ENCODE measurements at regions not wholly inside any gene's neighbourhood (a gene's known extent, or its start where the extent isn't known, plus 50 kb on each side); places are given as distances from the start of the nearest gene placed in this dataset.

DNA sequence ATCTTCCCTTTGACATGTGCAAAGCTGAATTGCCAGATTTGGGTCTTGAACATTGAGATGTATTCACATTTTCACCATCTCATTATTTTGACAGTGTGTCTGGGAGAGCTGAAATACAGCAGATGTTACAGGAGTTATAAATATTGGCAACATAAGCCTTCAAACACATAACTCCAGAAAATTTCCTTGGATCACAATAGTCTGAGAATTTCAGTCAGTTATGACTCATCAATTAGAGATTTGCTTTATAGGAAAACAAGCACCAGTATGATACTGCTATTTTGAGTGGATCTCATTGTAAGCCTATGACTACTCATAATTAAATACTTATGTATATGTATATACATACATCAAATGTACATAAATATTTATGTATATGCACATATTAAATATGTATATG lies 1171.8 kb downstream of the AMY1C start:
- Histone ChIP-seq H3K36me3 (ENCODE audit: insufficient read depth, low read length) (no peaks in the 10 kb centered on the region), H3K27ac (ENCODE audit: low read depth, low read length) (no peak overlapping the region), H3K4me3 (ENCODE audit: low read depth in 1 of 2, low read length in 2 of 2) (no peak overlapping the region), H3K4me1 (ENCODE audit: insufficient read depth, low read length) (no peaks in the 10 kb centered on the region), H3K27me3 (ENCODE audit: control insufficient read depth in 1 of 2, insufficient read depth in 2 of 2, low read length in 2 of 2) (no peaks in the 10 kb centered on the region), H3K9me3 (ENCODE audit: low read length) (no peaks in the 10 kb centered on the region), H3K9ac (ENCODE audit: low read length) (no peak overlapping the region)

DNA sequence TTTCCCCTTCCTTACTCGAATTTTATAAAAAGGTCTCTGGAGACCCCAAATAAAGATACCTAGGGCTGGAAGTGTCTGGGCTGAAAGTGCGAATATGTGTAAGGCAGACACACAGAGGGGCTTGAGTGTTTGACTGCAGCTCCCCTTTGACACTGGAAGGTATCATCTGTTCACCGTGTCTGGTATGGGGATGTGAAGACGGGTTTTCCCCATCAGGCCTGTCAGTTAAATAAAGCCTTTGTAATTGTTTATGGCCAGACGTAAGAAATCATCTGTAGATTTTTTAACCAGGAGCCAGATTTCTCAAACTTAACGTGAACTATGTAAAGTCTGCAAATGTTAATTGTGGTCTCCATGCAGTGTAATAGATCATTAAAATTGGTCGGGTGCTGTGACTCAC lies 1173.4 kb downstream of the AMY1C start:
- no peaks in the 10 kb centered on the region for H3K4me1 ChIP-seq (ENCODE audit: insufficient read depth, low read length)
- no peak overlapping the region for H3K4me3 ChIP-seq (ENCODE audit: low read depth in 1 of 2, low read length in 2 of 2)
- no peak overlapping the region for H3K9ac ChIP-seq (ENCODE audit: low read length)
- H3K27me3 ChIP-seq (ENCODE audit: control insufficient read depth in 1 of 2, insufficient read depth in 2 of 2, low read length in 2 of 2), result no peaks in the 10 kb centered on the region
- no peak overlapping the region for H3K27ac ChIP-seq (ENCODE audit: low read depth, low read length)
- H3K36me3 ChIP-seq (ENCODE audit: insufficient read depth, low read length), result no peaks in the 10 kb centered on the region
- H3K9me3 ChIP-seq (ENCODE audit: low read length), result no peaks in the 10 kb centered on the region

GRCh38 chr1:104929280-104929679 lies 1179.6 kb downstream of the AMY1C start:
- H3K4me3 ChIP-seq (ENCODE audit: low read depth in 1 of 2, low read length in 2 of 2), result no peak overlapping the region
- no peaks in the 10 kb centered on the region for H3K27me3 ChIP-seq (ENCODE audit: control insufficient read depth in 1 of 2, insufficient read depth in 2 of 2, low read length in 2 of 2)
- H3K36me3 ChIP-seq (ENCODE audit: insufficient read depth, low read length), result no peaks in the 10 kb centered on the region
- H3K4me1 ChIP-seq (ENCODE audit: insufficient read depth, low read length), result no peaks in the 10 kb centered on the region
- H3K9me3 ChIP-seq (ENCODE audit: low read length), result no peaks in the 10 kb centered on the region
- no peak overlapping the region for H3K9ac ChIP-seq (ENCODE audit: low read length)
- no peak overlapping the region for H3K27ac ChIP-seq (ENCODE audit: low read depth, low read length)

GRCh38 chr1:104932030-104932915 lies 1182.6 kb downstream of the AMY1C start:
- Histone ChIP-seq H3K27me3 (ENCODE audit: control insufficient read depth in 1 of 2, insufficient read depth in 2 of 2, low read length in 2 of 2) (no peaks in the 10 kb centered on the region), H3K4me3 (ENCODE audit: low read depth in 1 of 2, low read length in 2 of 2) (no peak overlapping the region), H3K4me1 (ENCODE audit: insufficient read depth, low read length) (no peaks in the 10 kb centered on the region), H3K9ac (ENCODE audit: low read length) (no peak overlapping the region), H3K9me3 (ENCODE audit: low read length) (no peaks in the 10 kb centered on the region), H3K27ac (ENCODE audit: low read depth, low read length) (no peak overlapping the region), H3K36me3 (ENCODE audit: insufficient read depth, low read length) (no peaks in the 10 kb centered on the region)

- Histone ChIP-seq H3K9me3 (ENCODE audit: low read length) (no peaks in the 10 kb centered on the region), H3K4me1 (ENCODE audit: insufficient read depth, low read length) (no peaks in the 10 kb centered on the region), H3K27me3 (ENCODE audit: control insufficient read depth in 1 of 2, insufficient read depth in 2 of 2, low read length in 2 of 2) (no peaks in the 10 kb centered on the region), H3K27ac (ENCODE audit: low read depth, low read length) (no peak overlapping the region), H3K4me3 (ENCODE audit: low read depth in 1 of 2, low read length in 2 of 2) (no peak overlapping the region), H3K36me3 (ENCODE audit: insufficient read depth, low read length) (no peaks in the 10 kb centered on the region), H3K9ac (ENCODE audit: low read length) (no peak overlapping the region)
These were observed 1183.4 kb downstream of the AMY1C start for GRCh38 chr1:104932949-104933679.

- Histone ChIP-seq H3K27ac (ENCODE audit: low read depth, low read length) (no peak overlapping the region), H3K9ac (ENCODE audit: low read length) (no peak overlapping the region), H3K36me3 (ENCODE audit: insufficient read depth, low read length) (no peaks in the 10 kb centered on the region), H3K27me3 (ENCODE audit: control insufficient read depth in 1 of 2, insufficient read depth in 2 of 2, low read length in 2 of 2) (no peaks in the 10 kb centered on the region), H3K9me3 (ENCODE audit: low read length) (no peaks in the 10 kb centered on the region), H3K4me1 (ENCODE audit: insufficient read depth, low read length) (no peaks in the 10 kb centered on the region), H3K4me3 (ENCODE audit: low read depth in 1 of 2, low read length in 2 of 2) (no peak overlapping the region)
These were observed 1184.1 kb downstream of the AMY1C start for GRCh38 chr1:104933846-104934245.

DNA sequence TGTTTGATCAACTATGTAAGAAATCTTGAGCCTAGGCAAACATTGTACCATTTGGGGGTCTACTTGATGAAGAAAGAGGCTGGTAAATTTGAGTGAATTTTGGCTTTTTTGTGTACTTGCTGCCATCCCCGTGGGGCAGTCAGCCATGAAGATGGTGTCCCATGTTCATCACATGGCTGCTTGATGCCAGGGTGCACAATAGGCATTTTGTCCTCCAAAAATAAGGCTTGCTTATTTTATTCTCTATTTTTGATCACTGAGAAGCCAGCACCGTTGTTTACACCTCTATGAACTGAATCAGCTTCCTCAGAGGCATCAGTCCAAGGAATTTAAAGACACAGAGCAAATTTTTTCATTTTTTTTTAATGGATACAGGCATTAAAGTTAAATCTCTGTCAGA lies 1195.7 kb downstream of the AMY1C start:
- Histone ChIP-seq H3K9me3 (ENCODE audit: low read length) (no peaks in the 10 kb centered on the region), H3K4me1 (ENCODE audit: insufficient read depth, low read length) (no peaks in the 10 kb centered on the region), H3K9ac (ENCODE audit: low read length) (no peak overlapping the region), H3K4me3 (ENCODE audit: low read depth in 1 of 2, low read length in 2 of 2) (no peak overlapping the region), H3K27ac (ENCODE audit: low read depth, low read length) (no peak overlapping the region), H3K36me3 (ENCODE audit: insufficient read depth, low read length) (no peaks in the 10 kb centered on the region), H3K27me3 (ENCODE audit: control insufficient read depth in 1 of 2, insufficient read depth in 2 of 2, low read length in 2 of 2) (no peaks in the 10 kb centered on the region)

- no peak overlapping the region for H3K4me3 ChIP-seq (ENCODE audit: low read depth in 1 of 2, low read length in 2 of 2)
- H3K9ac ChIP-seq (ENCODE audit: low read length), result no peak overlapping the region
- no peak overlapping the region for H3K27ac ChIP-seq (ENCODE audit: low read depth, low read length)
- no peaks in the 10 kb centered on the region for H3K36me3 ChIP-seq (ENCODE audit: insufficient read depth, low read length)
- no peaks in the 10 kb centered on the region for H3K9me3 ChIP-seq (ENCODE audit: low read length)
- H3K27me3 ChIP-seq (ENCODE audit: control insufficient read depth in 1 of 2, insufficient read depth in 2 of 2, low read length in 2 of 2), result no peaks in the 10 kb centered on the region
- H3K4me1 ChIP-seq (ENCODE audit: insufficient read depth, low read length), result no peaks in the 10 kb centered on the region
These were observed 1197.0 kb downstream of the AMY1C start for GRCh38 chr1:104946558-104947210.

DNA sequence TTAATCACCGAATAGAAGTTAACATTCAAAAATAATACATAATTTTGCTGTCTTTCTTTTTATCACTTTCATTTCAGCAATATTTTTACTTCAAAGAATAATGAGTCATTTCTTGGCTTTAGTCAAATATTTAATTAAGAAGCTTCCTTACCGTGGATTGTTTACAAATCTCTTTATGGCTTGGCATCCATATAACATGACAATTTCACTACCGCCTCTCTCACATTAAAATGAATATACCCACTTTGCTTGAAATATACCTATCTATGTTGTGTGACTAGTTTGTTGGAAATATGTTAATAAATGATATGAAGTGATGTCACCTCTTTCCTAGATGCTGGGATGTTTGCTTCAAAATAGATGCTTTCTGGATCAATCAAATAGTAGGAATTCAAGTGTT lies 1203.9 kb downstream of the AMY1C start:
- H3K4me3 ChIP-seq (ENCODE audit: low read depth in 1 of 2, low read length in 2 of 2), result no peak overlapping the region
- no peaks in the 10 kb centered on the region for H3K9me3 ChIP-seq (ENCODE audit: low read length)
- no peaks in the 10 kb centered on the region for H3K36me3 ChIP-seq (ENCODE audit: insufficient read depth, low read length)
- no peaks in the 10 kb centered on the region for H3K27me3 ChIP-seq (ENCODE audit: control insufficient read depth in 1 of 2, insufficient read depth in 2 of 2, low read length in 2 of 2)
- H3K9ac ChIP-seq (ENCODE audit: low read length), result no peak overlapping the region
- H3K27ac ChIP-seq (ENCODE audit: low read depth, low read length), result no peak overlapping the region
- no peaks in the 10 kb centered on the region for H3K4me1 ChIP-seq (ENCODE audit: insufficient read depth, low read length)

- Histone ChIP-seq H3K36me3 (ENCODE audit: insufficient read depth, low read length) (no peaks in the 10 kb centered on the region), H3K27ac (ENCODE audit: low read depth, low read length) (no peak overlapping the region), H3K4me1 (ENCODE audit: insufficient read depth, low read length) (no peaks in the 10 kb centered on the region), H3K27me3 (ENCODE audit: control insufficient read depth in 1 of 2, insufficient read depth in 2 of 2, low read length in 2 of 2) (no peaks in the 10 kb centered on the region), H3K4me3 (ENCODE audit: low read depth in 1 of 2, low read length in 2 of 2) (no peak overlapping the region), H3K9me3 (ENCODE audit: low read length) (no peaks in the 10 kb centered on the region), H3K9ac (ENCODE audit: low read length) (no peak overlapping the region)
These were observed 1223.8 kb downstream of the AMY1C start for GRCh38 chr1:104973516-104973915.

- Histone ChIP-seq H3K27ac (ENCODE audit: low read depth, low read length) (no peak overlapping the region), H3K9me3 (ENCODE audit: low read length) (no peaks in the 10 kb centered on the region), H3K4me1 (ENCODE audit: insufficient read depth, low read length) (no peaks in the 10 kb centered on the region), H3K4me3 (ENCODE audit: low read depth in 1 of 2, low read length in 2 of 2) (no peak overlapping the region), H3K36me3 (ENCODE audit: insufficient read depth, low read length) (no peaks in the 10 kb centered on the region), H3K27me3 (ENCODE audit: control insufficient read depth in 1 of 2, insufficient read depth in 2 of 2, low read length in 2 of 2) (no peaks in the 10 kb centered on the region), H3K9ac (ENCODE audit: low read length) (no peak overlapping the region)
These were observed 1230.0 kb downstream of the AMY1C start for GRCh38 chr1:104979651-104980050.

All from muscle layer of colon (tissue), 2 donors.